HG03354 (cell line): ENCODE measurements at regions not wholly inside any gene's neighbourhood (a gene's known extent, or its start where the extent isn't known, plus 50 kb on each side); places are given as distances from the start of the nearest gene placed in this dataset.

Experiments
- ATAC-seq: cut with Tn5 transposase; IDR thresholded peaks from one replicate; pipeline ENCODE4 v1.9.1; 2021; ENCODE audit warnings: mild to moderate bottlenecking; ENCODE audit not compliant: unreplicated experiment, poor library complexity, severe bottlenecking

DNA sequence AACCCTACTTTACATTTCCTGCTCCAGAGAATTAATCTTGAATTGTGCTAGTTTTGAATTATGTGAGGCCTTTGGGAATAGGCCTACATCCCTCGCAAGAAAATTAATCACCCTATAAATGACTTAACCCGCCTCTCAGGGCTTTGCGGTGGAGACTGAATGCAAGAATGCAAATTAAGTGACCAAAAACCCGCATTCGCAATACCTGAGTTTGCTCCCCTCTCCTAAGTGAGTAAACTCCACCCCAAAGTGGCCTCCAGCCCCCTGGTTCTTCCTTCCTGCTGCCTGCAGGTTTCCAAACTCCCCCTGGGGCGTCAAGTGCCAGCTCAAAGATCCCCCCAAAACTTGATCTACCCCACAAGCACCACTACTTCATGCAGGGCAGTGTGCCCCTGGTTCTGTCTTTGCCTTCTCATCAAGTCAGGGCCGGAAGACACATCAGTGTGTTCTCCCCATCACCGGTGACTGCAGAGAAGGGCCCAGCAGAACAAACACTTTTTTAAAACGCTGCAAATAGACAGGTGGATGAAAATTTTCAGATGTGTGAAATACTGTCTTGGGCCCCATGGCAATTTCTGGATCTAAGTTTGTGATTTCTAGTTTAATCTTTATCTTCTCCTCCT lies 644.7 kb downstream of the VRK1 start:
- ATAC-seq: no peak

- ATAC-seq: no peak
These were observed 645.2 kb downstream of the VRK1 start for GRCh38 chr14:97442363-97442762.

GRCh38 chr14:97443412-97443811 lies 646.2 kb downstream of the VRK1 start:
- ATAC-seq: no peak

DNA sequence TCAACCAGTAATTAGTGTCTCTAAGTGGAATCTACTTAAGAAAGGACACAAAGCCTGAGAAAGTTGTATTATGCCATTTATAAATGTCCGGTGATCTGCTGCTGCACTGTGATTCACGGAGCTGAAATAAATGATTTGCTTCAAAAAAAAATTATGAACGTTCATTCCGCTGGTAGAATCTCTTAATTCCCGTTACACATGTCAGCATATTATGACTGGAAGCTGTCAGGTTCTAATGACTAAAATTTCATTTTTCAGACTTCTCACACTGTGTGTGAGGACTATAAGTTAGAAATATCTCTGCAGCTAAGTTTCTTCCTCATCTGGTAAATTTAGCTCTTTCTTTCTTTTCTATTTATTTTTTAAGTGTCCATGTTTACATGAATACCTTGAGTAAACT lies 647.1 kb downstream of the VRK1 start:
- ATAC-seq: no peak

DNA sequence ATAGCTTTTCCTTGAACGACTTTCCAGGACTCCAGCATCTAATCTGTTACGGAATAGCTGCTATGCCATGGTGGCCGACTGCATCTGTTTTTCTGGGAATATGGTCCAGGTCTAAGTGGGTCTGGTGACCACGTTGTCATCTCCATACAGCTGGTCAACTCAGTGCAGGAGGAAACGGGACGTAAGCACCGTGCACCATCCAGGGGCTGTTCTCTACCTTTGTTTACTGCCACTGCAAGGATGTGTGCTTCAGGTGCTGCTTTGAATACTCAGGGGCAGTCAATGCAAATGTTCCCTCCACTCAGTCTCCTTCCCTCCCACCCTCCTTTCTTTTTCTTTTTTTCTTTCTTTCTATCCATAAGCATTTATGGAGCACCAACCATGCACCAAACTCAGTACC lies 648.2 kb downstream of the VRK1 start:
- ATAC-seq: no peak

DNA sequence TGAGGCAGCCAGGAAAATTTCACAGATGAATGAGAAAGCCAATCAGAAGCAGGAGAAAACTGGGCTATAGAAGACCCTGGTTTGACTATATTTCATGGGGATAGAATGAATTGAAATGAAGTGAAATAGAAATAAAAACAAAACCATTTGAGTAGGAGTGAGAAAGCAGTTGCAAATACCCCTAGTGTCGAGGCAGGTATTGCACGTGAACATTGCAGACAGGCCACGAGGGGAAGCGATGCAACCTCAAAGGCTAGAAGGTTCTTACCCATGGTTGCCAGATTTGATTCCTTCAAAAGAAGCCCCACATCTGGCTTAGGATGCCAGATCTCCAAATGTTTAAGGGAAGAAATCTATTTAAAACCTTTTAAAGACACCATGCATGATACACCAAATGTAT lies 648.9 kb downstream of the VRK1 start:
- ATAC-seq: no peak

GRCh38 chr14:97452314-97452713 lies 655.1 kb downstream of the VRK1 start:
- no peak for ATAC-seq

DNA sequence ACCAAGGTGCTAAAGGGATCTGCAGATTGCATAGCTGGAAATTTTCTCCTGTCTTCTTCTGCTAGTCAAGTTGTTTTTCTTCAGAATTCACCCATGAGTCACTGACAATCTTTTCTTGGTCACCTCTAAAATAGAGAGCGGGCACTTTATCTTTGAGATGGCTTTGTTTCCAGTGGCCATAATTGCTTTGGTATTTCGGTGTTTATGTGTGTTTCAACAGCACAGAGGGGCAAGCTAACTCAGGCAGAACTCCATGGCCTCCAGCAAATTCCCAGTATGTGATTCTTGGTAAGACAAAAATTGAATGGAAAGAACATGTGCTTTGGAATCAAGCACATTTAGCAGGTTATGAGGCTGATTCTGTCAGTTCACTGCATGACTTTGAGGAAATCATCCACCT lies 656.8 kb downstream of the VRK1 start:
- no peak for ATAC-seq

- ATAC-seq: no peak
These were observed 659.3 kb downstream of the VRK1 start for GRCh38 chr14:97456462-97456861.

DNA sequence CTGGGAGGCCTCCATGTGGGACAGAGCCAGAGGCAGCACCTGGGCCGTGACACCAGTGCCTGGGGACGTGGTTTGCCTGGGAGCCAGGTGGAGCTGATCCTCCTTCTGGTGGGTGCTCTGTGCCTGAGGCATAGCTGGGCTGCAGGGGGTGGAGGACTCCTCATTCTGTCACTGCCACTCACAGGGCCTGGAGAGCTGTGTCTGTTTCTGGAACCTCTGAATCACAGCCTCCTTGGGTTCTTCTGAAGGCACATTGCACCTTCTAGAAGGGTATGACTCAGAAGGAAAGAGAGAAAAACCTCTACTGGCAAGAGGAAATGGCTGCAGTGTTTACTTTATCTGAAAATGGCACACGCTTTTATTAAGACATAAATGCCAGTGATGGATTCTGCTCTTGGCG lies 659.8 kb downstream of the VRK1 start:
- no peak for ATAC-seq

GRCh38 chr14:97457575-97458085 lies 660.4 kb downstream of the VRK1 start:
- ATAC-seq: no peak

DNA sequence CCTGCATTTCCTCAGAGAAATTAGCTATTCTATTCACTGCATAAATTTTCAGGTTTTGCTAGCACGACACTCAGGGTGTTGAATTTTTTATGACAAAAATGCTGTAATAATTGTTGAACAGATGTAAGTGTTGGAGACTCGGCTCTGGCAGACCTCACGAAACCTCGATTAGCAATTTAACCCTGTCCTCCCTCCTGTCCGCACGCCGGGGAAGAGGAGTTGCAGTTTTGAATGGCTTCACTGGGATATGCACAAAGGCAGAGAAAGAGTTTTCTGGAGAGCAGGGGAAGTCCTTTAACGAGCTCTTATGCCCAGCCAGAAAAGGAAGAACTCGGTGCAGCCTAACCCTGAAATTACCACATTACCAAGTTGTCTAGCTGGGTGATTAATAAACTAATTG lies 661.1 kb downstream of the VRK1 start:
- no peak for ATAC-seq

- ATAC-seq: no peak
These were observed 661.7 kb downstream of the VRK1 start for GRCh38 chr14:97458661-97459579.

GRCh38 chr14:97462081-97462480 lies 664.9 kb downstream of the VRK1 start:
- ATAC-seq: no peak

DNA sequence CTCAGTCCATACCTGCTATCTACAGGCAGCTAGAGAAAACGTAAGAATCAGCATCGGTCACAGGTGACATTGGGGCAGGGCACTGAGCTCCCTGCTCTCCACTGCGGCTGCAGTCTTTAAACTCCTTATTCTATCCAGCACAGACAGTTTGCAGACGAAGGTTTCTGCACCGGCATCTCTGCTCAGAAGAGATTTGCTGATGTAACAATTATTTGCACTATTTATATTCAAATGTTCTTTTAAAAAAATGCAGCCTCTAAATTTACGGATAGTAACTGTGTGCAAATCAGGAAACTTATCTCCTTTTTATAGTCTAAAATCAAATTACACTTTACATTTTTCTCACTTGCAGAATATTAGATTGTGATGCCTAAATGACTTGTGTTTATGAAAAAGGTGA lies 671.0 kb downstream of the VRK1 start:
- no peak for ATAC-seq

DNA sequence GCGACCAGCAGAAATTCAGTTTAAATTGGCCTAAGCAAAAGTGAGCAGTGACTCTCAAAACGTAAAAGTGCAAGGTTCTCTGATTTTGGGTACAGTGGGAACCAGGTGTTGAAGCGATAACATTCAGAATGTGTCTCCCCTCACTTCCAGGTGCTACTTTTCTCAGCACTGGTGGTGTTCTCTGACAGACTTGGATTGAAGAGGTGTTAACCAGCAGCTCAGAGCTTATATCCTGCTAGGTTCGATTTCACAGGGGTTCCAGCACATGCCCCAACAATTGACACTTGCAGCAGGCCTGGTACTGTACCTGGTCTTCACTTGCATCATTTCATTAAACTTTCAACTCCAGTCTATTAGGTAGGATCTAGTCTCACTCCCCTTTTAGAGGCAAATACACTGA lies 680.2 kb downstream of the VRK1 start:
- ATAC-seq: no peak

GRCh38 chr14:97485201-97485600 lies 688.0 kb downstream of the VRK1 start:
- ATAC-seq: no peak

DNA sequence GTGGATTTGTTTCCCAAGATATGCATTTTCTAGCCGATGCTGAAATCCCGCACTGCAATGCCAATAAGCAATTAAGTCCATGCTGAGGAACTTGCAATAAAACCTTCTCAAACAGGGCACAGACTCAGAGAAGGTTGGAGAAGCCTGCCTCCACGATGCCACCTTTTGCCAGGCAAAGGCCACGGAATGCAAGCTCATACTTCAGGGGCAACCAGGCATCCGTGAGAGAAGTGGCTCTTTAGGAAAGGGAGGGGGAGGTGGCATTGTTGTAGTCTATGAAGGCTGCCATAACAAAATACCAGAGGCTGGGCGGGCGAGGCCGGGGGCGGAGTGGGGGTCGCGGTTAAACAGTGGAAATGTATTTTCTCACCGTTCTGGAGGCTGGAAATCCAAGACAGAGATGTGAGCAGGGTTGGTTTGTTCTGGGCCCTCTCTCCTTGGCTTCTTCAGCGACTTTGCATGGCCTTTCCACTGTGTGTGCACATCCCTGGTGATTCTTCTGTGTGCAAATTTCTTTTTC lies 689.5 kb downstream of the VRK1 start:
- ATAC-seq: no peak

DNA sequence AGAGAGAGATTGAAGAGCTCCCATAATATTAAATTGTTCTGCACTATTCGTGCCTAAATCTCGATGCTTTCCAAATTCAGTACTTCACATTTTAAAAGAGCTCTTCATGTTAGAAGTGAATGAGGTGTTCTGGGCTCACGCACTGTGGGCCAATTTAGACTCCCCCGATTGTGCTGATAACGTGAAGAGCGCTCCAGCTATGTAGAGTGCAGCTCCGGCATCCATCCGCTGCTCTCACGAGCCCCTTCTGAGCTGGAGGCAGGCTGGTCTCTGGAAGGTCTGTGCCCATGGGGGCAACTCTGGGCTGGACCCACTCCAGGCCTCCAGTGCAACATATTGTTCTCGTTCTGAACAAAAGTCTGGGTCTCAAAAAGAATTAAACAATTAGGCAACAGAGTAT lies 692.6 kb downstream of the VRK1 start:
- no peak for ATAC-seq

DNA sequence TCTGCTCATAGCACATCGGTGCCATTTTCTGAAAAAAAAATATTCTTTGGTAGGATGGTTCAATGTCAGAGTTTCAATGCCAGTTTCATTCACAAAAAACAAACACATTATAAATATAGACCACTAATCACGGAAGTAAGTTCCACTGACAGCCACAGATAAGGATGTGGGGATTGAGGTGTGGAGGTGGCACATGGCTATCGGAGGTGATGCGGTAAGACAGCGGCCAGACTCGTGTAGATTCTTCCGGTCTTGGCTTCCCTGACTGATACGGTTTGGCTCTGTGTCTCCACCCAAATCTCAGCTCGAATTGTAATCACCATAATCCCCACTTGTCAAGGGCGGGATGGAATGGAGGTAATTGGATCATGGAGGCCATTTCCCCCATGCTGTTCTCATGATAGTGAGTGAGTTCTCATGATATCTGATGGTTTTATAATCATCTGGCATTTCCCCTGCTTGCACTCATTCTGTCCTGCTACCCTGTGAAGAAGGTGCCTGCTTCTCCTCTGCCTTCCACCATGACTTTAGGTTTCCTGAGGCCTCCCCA lies 693.4 kb downstream of the VRK1 start:
- ATAC-seq: no peak

- ATAC-seq: no peak
These were observed 694.5 kb downstream of the VRK1 start for GRCh38 chr14:97491697-97492096.
